ENCODE measurements at regions not wholly inside any gene's neighbourhood (a gene's known extent, or its start where the extent isn't known, plus 50 kb on each side); places are given as distances from the start of the nearest gene placed in this dataset.

DNA sequence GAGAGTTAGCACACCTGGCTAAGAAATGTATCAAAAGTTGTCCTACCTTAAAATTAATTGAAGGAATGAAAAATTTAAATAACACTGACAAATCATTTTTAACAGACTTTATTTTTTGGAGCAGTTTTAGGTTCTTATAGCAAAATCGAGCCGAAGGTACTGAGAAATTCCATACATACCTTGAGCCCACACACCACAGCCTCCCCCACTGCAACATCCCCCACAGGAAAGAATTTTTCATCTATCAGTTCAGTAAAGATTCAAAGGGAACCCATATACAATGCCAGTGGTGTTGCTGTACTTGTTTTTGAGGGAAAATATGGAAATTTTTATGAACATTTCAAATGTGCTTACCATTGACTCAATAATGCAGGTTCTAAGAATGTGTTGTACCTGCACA is 169.8 kb upstream of the HS6ST1 start:
- POLR2A ChIA-PET = no interaction called here
- CTCF ChIA-PET = no interaction called here
- Histone ChIP-seq H3K9me3 (ENCODE audit: control insufficient read depth, insufficient read depth, low read length) (peaks cover 14% of the 10 kb centered on the region), H3K4me3 (ENCODE audit: low read depth, low read length) (no peak overlapping the region), H3K27me3 (ENCODE audit: control insufficient read depth, insufficient read depth, low read length) (peaks cover 11% of the 10 kb centered on the region), H3K27ac (ENCODE audit: low read depth, low read length) (no peak overlapping the region)
- DNase-seq (ENCODE audit: low read depth, low spot score) = no peak
- TF ChIP-seq CTCF (IDR thresholded peaks at IDR 0.05; ENCODE audit: low read depth, low read length) = no peak

DNA sequence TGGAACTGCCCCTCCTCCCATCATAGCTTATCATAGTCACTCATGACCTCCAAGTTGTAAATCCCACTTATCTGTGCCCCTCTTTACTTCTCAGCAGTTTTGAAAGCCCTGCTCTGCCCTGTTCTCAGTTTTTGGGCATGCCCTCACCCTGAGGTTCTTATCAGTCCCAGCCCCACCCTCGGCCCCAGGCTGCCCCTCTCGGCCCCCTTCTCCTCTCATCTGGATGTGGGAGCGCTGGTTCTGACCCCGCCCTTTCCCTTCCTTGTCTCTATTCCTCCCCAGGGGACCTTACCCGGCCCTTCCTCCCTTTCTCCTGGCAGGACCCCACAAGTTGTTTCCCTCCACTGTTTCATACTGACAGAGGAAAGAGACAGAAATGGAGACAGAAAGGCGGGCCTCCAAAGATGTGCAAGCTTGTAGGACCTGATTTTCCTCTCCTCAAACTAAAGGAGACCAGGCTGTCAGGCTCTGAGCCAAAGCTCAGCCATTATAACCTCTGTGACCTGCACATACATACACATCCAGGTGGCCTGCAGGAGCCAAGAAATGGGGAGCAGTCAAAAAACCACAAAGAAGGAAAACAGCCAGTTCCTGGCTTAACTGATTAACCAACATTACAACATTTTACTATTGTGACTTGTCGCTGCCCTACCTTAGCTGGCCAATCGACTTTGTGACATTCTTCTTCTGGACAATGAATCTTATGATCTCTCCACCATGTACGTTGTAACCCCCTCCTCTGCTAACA is 171.0 kb upstream of the HS6ST1 start:
- ChIA-PET CTCF (no interaction called here), POLR2A (no interaction called here)
- Histone ChIP-seq H3K9me3 (ENCODE audit: control insufficient read depth, insufficient read depth, low read length) (peaks cover 16% of the 10 kb centered on the region), H3K27ac (ENCODE audit: low read depth, low read length) (no peak overlapping the region), H3K27me3 (ENCODE audit: control insufficient read depth, insufficient read depth, low read length) (peaks cover 11% of the 10 kb centered on the region), H3K4me3 (ENCODE audit: low read depth, low read length) (no peak overlapping the region)
- TF ChIP-seq CTCF (IDR thresholded peaks at IDR 0.05; ENCODE audit: low read depth, low read length) = no peak
- no peak for DNase-seq (ENCODE audit: low read depth, low spot score)

GRCh38 chr2:128490321-128490720 is 171.7 kb upstream of the HS6ST1 start:
- TF ChIP-seq CTCF (IDR thresholded peaks at IDR 0.05; ENCODE audit: low read depth, low read length) = no peak
- no peak for DNase-seq (ENCODE audit: low read depth, low spot score)
- ChIA-PET CTCF (no interaction called here), POLR2A (no interaction called here)
- peaks cover 11% of the 10 kb centered on the region for H3K27me3 ChIP-seq (ENCODE audit: control insufficient read depth, insufficient read depth, low read length)
- H3K9me3 ChIP-seq (ENCODE audit: control insufficient read depth, insufficient read depth, low read length) = peaks cover 16% of the 10 kb centered on the region
- no peak overlapping the region for H3K27ac ChIP-seq (ENCODE audit: low read depth, low read length)
- no peak overlapping the region for H3K4me3 ChIP-seq (ENCODE audit: low read depth, low read length)

GRCh38 chr2:128490881-128491691 is 172.4 kb upstream of the HS6ST1 start:
- Histone ChIP-seq H3K4me3 (ENCODE audit: low read depth, low read length) (no peak overlapping the region), H3K9me3 (ENCODE audit: control insufficient read depth, insufficient read depth, low read length) (peaks cover 16% of the 10 kb centered on the region), H3K27me3 (ENCODE audit: control insufficient read depth, insufficient read depth, low read length) (peaks cover 11% of the 10 kb centered on the region), H3K27ac (ENCODE audit: low read depth, low read length) (no peak overlapping the region)
- TF ChIP-seq CTCF (IDR thresholded peaks at IDR 0.05; ENCODE audit: low read depth, low read length) = no peak
- CTCF ChIA-PET = no interaction called here
- POLR2A ChIA-PET = no interaction called here
- DNase-seq (ENCODE audit: low read depth, low spot score) = no peak

DNA sequence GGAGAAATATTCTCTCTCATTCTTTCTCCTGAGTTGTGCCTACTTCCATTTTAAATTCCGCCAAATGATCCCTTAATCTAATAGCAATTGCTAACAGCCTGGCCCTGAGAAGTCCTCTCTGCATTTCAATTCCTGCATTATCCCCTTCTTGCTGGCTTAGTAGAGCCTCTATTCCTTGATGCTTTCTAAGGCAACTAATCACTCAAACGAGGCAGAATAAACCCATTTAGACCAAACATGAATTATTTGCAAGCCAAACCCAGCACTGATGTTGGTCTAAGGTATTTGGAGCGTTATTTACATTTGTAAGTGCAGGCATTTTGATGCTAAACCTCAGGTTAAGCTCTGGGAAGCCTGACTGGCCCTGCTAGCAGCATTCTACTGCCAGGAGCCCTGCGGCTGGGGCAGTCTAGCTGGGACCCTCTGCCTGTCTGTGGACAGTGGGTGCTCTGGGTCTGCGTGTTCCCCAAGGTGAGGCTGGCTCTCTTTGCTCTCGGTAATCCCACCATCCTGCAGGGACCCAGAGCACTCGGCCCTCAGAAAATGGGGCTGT is 173.1 kb upstream of the HS6ST1 start:
- Histone ChIP-seq H3K9me3 (ENCODE audit: control insufficient read depth, insufficient read depth, low read length) (peaks cover 16% of the 10 kb centered on the region), H3K27ac (ENCODE audit: low read depth, low read length) (no peak overlapping the region), H3K4me3 (ENCODE audit: low read depth, low read length) (no peak overlapping the region), H3K27me3 (ENCODE audit: control insufficient read depth, insufficient read depth, low read length) (peaks cover 11% of the 10 kb centered on the region)
- CTCF ChIA-PET = no interaction called here
- TF ChIP-seq CTCF (IDR thresholded peaks at IDR 0.05; ENCODE audit: low read depth, low read length) = no peak
- POLR2A ChIA-PET = no interaction called here
- DNase-seq (ENCODE audit: low read depth, low spot score) = no peak

All from AG04450 (cell line).